Activated T-cell treated with anti-CD3 and anti-CD28 coated beads for 4 hours (primary cell): ENCODE measurements at regions not wholly inside any gene's neighbourhood (a gene's known extent, or its start where the extent isn't known, plus 50 kb on each side); places are given as distances from the start of the nearest gene placed in this dataset.

ENCODE experiments used
- DNase-seq: peaks from one replicate; pipeline ENCODE4 v3.0.0-alpha.2; 2020

- DNase-seq: peak; percentile 55
Observed at GRCh38 chr17:79391376-79392233, 219.2 kb downstream of the RBFOX3 start.

GRCh38 chr17:79389896-79390295 is 221.0 kb downstream of the RBFOX3 start:
- DNase-seq: no peak

DNA sequence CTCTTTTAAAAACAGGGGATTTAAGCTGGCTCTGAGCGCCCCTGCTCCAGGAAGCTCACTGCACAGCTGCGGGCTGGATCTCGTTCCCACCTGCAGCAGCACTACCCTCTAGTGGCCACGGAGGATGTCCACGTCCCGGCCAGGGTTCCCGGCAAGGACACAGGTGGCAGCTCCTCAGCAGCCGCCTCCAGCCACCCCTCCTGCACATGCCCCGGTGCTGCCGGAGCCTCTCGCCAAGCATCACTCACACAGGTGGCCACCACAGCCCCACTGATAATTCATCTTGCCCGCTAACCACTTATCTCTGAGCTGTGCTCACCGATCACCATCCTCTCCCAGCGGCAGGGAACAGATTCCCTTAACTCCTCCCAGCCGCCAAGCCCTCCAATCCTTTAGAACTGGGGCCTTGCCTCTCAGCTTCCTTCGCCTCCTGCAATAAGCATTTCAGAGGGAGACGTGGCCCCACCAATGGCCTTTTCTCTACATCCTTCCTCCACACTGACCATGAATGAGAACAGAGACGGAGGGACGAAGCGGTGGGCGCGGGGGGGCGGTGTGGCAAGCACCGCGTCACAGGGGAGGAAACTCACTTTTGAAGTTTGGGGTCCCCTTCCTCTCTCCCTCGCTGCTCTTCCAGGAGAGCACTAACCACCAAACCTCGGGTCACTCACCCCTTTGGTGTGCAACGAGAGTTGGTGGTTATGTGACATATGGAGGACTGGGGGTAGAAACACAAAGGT is 222.1 kb downstream of the RBFOX3 start:
- DNase-seq: no peak

GRCh38 chr17:79387783-79388182 is 223.1 kb downstream of the RBFOX3 start:
- DNase-seq: no peak

GRCh38 chr17:79385962-79386563 is 224.8 kb downstream of the RBFOX3 start:
- DNase-seq: no peak

- no peak for DNase-seq
Observed at GRCh38 chr17:79382313-79382712, 228.5 kb downstream of the RBFOX3 start.

DNA sequence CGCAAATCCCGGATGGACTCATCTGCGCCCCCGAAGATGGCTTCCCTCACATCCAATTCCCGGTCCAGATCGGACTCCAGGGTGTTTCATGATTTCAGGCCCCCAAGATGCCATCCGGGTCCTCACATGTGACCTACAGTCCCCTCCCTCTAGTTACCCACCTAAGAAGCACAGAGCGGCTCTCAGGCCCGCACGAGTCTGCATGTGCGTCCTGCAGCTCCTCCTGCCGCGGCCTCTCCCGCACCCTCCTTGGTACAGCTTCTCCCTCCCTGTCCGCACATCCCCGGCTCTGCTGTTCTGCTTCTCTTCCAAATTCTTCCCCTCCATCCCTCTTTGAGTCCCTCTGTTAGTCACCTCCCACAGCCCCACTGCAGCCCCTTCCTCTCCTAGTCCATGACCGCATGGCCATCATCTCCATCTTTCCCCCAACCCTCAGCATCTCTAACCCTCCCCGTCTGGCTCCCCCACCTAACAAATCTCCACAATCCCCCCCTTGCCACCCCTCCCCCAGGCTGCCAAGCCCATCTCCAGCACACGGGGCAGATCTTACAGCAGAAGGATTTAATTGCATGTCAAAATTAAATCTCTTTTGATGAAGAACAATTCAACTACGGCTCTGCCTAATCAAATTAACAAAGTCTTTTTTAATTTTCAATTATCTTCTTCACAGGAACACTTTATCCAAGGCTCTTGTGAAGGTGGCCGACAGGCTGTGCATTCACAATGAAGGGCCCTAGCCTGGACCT is 231.0 kb downstream of the RBFOX3 start:
- no peak for DNase-seq

DNA sequence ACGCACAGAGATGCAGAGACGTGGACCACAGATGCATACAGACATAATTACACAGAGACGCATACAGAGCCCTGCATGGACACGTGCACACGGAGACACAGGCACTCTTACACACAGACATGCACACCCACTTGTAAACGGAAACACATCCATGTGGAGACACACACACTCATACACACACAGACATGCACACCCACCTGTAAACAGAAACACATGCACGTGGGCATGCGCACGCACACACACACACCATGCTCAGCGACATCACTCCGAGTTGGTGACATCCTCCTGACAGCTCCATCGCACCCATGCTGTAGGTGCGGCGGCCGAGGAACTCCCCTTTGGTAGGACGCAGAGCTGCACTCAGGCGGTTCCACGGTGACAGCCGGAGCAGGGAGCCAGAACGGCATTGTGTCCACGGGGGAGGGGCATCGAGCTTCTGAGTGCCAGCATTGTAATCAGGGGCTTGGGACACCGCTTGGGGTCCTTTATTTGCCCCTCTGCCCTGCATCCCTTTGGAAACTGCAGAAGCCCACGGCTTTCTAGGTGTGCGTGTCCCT is 233.5 kb downstream of the RBFOX3 start:
- DNase-seq: no peak

- no peak for DNase-seq
Observed at GRCh38 chr17:79374807-79375206, 236.0 kb downstream of the RBFOX3 start.

DNA sequence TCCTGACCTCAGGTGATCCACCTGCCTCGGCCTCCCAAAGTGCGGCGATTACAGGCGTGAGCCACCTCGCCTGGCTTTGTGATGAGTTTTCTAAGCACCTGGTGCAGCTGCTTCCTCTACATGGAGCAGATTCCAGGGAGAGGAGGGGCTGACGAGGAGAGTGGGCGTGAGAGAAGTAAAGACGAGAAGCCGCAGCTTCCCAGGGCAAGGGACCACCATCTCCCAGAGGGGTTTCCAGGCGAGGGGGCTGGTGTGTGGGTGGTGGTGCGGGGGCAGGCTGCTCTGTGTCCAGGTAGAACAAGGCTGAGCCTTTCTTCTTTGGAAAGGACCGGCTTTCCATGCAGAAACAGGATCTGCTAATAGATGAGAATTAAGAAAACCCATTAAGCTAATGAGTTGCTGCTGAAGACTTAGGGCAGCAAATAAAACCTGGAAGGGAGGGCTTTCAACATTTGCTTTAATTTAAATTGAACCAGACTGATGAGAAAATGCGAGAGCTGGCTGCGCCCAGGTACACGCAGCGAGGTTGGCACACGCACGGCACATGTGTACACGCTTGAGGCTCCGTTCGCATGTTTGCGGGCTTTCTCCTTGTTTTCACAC is 236.7 kb downstream of the RBFOX3 start:
- no peak for DNase-seq

GRCh38 chr17:79372470-79373238 is 238.2 kb downstream of the RBFOX3 start:
- DNase-seq: no peak

DNA sequence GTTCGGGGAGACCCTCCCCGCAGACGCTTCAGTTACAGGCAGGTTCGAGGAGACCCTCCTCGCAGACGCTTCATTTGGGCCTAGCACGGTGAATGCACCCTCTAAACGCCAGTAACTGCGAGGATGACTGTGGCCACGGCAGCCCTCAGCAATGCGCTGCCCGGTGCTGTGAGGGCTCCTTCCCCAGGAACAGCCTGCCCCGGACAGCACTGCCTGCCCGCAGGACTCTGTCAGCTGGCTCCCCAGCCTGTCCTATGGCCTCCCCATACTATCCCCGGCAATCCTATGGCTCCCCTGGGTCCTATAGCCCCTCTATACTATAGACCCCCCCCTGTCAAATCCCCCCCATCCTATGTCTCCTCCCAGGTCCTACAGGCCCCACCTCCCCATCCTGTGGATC is 238.9 kb downstream of the RBFOX3 start:
- no peak for DNase-seq

DNA sequence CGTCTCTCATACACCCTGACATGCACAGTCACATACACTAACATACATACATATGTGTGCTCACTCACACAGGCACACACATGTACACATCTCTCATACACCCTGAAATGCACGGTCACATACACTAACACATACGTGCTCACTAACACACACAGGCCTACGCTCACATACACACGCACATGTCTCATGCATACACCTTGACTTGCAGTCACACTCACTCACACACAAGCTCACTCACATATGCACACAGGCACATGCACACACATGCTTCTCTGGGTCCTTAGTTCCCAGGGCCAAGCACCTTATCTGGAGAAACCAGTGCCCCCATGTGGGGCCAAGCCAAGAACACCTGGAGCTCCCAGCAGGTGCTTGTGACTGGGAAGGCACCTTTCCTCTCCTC is 240.3 kb downstream of the RBFOX3 start:
- DNase-seq: no peak

DNA sequence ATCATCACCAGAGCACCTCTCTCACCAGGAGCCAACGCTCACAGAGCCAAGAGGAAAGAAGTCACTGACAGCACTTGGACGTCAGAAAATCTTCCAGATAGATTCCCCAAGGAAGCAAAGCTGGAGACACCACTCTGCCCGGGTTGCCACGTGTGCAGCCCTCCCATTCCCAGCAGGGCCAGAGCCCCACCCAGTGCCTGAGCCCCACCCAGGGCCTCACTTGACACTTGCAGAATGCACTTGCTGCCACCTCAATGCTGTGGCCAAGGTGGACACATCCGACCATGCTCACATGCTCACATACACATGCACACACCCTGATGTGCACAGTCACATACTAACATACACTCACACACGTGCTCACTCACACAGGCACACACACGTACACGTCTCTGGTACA is 240.7 kb downstream of the RBFOX3 start:
- DNase-seq: no peak

DNA sequence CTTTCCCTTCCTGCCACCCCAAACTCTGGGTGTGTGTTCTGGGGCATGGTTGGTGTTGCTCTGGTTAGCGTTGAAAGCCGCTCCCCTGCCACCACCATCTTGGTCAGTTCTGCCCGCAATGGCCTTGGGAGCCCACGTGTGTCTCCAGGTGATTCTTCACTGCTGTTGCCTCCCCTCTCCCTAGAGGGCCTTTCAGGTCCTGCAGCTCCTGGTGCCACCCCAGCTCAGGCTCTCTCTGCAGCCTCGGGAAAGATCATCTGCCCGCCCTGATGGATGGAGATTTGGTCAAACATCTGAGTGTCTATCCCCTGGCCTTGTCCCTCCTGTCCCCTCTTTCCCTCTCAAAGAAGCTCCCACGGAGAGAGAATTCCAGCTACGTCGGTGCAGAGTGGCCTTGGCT is 241.3 kb downstream of the RBFOX3 start:
- DNase-seq: no peak

GRCh38 chr17:79369001-79369400 is 241.8 kb downstream of the RBFOX3 start:
- no peak for DNase-seq

GRCh38 chr17:79368521-79368920 is 242.3 kb downstream of the RBFOX3 start:
- no peak for DNase-seq

DNA sequence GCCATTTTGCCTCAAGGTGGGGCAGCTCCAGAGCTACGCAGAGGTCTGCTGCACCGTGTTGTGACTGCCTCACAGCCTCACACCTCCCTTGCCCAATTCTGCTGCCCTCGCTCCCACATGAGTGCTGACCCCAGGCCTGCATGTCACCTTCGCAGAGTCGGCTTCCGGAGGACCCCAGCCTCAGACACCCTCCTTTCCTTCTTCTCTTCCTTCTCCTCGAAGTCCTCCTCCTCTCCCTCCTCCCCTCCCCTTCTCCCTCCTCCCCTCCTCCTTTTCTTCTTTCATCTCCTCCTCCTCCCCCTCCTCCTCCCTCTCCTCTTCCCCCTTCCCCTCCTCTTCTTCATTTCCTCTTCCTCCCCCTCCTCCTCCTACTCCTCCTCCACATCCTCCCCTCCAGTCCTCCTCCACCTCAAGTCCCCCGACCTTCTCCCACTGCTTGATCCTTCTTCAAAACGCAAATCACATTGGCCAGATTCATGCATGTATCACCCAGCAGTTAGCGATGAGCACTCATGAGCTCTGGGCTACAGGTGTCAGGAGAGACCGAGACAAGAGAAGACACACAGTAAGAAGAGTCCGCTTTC is 243.8 kb downstream of the RBFOX3 start:
- no peak for DNase-seq

GRCh38 chr17:79365836-79366770 is 244.7 kb downstream of the RBFOX3 start:
- no peak for DNase-seq

- DNase-seq: no peak
Observed at GRCh38 chr17:79365351-79365750, 245.5 kb downstream of the RBFOX3 start.
